ENCODE measurements at regions not wholly inside any gene's neighbourhood (a gene's known extent, or its start where the extent isn't known, plus 50 kb on each side); places are given as distances from the start of the nearest gene placed in this dataset.
"Not testable (repeated sequence)": the region's sequence is repeated elsewhere in the genome, so short reads cannot be mapped to it uniquely, and the experiment has no call there.

DNA sequence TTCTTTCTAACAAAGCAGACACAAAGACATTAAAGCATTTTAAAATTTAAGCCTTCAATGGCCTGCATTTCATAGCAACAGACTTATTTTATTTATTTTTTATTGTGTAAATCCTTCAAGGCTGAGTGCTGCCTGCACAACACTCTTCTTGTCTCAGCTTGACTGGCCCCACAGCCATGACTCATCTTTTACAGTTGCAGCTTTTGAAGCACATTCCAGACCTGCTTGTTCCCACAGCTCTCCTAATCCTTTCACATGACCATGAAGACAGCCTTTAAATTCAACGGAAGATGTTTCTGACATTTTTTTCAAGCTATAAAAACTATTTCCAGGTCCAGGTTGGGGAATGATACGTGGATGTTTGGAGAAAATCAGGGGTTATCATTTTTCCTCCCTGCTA, 276.9 kb upstream of the TACR3 start:
- no peak for DNase-seq (ENCODE audit: low spot score)

DNA sequence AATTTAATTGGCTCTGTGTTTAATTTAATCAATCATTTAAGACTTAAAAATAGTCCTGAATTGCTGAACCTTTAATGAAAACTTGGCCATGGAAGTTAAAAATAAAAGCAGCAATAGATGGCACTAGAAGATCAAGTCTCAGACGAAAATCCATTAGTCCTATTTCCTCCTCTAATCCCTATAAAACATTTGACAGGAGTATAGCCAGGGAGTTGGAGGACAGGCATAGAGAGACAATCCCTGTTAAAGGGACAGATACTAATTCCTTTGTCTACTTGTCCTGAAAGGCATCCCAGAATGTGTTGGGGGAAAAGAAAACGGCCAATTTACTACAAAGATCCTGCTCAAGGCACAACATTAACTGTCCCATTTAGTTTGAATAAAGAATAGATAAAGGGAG, 276.3 kb upstream of the TACR3 start:
- DNase-seq (ENCODE audit: low spot score) = no peak

DNA sequence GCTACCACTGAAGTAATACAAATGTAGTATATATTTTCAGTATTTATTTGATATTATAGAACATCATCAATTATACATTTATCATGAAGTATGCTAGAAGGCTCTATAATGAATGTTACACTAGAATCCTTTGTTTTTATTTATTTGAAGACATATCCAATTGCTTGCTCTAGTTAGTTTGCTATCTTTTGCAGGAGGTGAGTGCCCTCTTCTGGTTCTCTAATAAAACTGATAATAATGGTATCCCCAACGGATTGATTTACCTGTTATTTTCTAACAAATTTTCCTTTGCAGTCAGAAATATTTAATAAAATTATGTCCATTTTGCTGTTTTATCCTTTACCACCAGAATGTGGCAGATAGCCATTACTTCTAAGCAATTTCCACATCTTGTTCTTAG, 274.3 kb upstream of the TACR3 start:
- no peak for DNase-seq (ENCODE audit: low spot score)

DNA sequence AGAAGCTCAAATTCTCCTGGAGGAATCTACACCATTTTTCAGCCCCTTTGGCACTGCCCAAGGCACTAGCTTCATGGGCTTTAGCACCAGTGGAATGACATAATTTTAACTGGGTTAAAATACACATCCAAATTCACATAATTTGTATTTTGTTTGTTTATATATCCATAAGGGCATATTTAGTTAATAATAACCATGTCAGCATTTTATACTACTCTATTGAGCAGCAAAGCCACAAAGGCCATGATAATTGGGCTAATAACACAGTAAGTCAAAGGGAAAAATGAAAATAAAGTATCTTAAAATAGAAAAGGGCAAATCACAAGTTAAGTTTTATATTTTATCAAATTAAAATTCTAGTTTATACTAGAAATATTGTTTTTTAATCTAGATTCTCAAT, 262.7 kb upstream of the TACR3 start:
- no peak for DNase-seq (ENCODE audit: low spot score)

DNA sequence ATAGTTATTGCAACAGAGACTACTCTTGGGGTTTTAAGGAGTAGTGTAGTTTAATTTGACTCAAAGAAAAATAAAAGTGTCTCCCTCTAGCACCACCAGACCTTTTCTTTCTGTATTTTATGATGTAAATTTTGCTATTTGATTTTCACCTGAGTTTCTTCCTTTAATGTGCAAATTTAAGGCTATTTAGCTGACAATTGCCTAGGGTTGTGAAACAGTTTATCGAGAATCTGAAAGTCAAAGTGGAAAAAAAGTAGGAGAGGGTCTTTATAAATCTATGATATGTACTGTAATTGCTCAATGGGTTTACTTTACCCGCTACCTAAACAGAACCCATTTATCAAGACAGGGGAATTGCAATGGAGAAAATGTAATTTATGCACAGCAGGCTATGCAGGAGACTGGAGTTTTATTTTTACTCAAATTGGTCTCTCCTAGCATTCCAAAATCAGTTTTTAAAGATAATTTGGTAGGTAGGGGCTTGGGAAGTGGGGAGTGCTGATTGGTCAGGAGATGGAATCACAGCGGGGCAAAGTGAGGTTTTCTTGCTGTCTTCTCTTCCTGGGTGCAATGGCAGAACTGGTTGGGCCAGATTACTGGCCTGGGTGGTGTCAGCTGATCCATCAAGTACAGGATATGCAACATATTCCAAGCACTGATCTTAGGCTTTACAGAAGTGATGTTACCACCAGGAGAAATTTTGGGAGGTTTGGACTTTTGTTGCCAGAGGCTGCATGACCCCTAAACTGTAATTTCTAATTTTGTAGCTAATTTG, 228.6 kb upstream of the TACR3 start:
- DNase-seq (ENCODE audit: low spot score) = no peak

DNA sequence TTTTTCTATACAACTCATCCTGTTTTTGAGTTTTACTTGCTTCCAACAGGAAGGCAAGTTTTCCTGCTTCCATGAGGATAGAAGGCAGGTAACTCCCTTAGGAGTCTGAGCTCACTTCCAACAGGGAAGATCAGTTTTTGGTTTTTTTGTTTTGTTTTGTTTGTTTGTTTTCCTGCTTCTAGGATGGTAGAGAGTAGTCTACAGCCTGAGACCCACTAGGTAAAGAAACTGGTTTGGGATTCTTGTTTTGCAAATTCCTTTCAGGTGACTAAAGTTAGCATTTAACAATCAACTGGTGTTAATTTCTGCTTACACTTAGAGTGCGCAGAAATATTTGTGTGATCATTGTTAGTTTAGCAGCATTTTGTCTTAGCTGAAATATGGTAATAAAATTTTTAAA, 227.8 kb upstream of the TACR3 start:
- DNase-seq (ENCODE audit: low spot score) = no peak

DNA sequence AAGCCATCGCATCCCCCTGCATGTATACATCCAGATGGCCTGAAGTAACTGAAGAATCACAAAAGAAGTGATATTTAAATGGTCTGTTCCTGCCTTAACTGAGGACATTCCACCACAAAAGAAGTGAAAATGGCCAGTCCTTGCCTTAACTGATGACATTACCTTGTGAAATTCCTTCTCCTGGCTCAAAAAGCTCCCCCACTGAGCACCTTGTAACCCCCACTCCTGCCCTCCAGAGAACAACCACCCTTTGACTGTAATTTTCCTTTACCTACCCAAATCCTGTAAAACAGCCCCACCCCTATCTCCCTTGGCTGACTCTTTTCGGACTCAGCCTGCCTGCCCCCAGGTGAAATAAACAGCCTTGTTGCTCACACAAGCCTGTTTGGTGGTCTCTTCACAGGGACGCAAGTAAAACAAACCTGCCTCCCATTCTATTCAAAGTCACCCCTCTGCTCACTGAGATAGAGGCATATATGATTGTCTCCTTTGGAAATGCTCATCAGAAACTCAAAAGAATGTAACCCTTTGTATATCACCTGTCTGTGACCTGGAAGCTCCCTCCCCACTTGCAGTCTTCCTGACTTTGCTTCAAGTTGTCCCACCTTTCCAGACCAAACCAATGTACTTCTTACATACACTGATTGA, 227.0 kb upstream of the TACR3 start:
- DNase-seq (ENCODE audit: low spot score) = not testable (repeated sequence)

DNA sequence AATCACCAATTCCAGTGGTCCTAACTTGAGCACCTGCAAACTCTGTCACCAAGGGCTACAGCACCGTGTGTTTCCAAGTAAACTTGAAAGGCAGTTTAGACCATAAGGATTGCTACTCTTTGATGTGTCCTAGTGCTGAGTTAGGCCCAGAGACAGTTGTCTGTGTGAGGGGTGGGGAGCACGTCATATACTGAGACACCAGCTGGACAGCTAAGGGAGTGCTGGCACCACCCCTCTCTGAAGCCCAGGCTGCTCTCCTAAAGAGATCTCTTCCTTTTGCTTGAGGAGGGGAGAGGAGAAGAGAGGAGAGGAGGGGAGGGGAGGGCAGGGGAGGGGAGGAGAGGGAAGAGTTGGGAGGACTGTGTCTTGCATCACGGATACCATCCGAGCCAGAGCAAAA, 218.7 kb upstream of the TACR3 start:
- no peak for DNase-seq (ENCODE audit: low spot score)

DNA sequence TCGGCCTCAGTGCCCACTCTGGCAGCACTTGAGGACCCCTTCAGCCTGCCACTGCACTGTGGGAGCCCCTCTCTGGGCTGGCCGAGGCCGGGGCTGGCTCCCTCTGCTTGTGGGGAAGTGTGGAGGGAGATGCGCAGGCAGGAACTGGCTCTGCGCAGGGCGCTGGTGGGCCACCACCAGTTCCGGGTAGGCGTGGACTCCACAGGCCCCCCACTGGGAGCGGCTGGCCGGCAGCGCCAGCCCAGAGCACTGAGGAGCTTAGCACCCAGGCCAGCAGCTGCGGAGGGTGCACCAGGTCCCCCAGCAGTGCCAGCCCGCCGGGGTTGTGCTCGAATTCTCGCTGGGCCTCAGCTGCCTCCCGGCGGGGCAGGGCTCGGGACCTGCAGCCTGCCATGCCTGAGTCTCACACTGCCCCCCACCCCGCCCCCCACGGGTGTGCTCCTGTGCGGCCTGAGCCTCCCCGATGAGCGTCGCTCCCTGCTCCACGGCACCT, 216.9 kb upstream of the TACR3 start:
- DNase-seq (ENCODE audit: low spot score) = no peak

DNA sequence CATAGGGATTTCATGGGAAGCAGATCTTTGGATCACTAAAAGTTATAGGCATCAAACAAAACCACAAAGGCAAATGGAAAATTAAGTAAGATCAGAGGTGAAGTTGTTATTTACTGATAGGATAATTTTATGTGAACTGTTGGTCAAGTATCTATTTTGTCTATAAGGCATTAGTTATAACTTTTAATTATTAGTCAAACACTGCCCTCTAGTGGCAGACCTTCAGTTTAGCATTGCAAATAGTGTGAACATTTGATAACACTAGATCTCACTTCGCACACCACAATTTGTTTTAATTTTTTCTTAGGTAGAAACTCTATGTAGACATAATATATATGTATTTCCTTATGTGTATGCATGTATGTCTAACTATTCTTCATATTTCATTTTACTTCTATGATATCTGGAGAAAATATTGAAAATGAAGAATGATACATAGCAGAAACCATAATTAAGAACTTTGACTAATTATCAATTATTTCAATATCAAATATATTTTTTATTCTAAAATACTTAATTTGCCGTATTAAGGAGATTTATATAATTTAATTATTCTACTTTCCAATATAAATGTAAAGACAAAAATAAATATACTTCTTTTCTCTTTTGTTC, 214.5 kb upstream of the TACR3 start:
- peak; percentile 62 for DNase-seq (ENCODE audit: low spot score)

DNA sequence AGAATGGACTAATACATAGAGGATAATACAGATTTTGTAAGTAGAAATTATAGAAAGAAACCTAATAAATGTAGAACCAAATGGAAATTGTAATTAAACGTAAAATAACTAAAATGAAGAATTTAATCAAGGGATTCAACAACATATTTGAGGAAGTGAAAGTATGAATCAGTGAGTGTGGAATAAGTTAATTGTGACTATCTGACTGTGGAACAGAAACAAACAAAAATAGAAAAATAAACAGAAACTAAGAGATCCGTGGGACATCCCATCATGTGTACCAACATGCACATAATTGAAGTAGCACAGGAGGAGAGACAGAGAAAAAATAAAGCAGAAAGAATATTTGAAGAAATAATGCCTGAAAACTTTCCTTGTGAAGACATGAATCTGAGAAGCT, 208.6 kb upstream of the TACR3 start:
- no peak for DNase-seq (ENCODE audit: low spot score)

DNA sequence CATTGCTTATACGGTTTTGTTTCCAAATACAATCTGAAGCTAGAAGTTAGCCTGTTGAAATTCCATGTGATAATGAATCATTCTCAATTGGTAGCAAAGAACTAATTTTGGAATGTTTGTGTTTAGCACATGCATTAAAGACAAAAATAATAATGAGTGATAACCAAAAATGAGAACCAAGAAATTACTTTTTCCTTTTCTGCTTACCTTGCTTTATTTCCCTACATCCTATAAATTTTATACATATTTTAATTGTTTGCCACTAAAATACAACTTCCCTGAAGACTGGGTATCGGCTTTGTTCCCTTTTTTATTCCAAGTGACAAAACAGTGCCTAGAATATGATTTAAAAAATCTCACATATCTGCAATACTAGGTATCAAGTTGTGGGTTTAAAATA, 203.8 kb upstream of the TACR3 start:
- no peak for DNase-seq (ENCODE audit: low spot score)

DNA sequence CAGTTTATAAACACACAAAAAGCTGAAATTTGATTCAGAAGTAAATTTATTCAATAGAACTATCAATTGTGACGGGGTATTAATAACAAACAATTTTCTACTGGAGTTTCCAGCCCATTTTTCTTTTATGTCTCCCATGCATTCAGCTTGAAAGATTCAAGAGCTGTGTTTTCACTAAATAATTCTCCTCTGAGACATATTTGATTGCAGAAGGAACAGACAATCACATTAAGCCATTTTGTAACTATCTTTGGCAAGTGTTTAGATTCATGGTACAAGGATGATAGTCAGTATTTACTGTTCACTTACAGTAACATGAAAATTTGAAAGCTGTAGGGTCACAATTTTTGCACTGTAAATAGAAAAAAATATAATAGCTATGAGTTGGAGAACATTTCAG, 198.4 kb upstream of the TACR3 start:
- no peak for DNase-seq (ENCODE audit: low spot score)

DNA sequence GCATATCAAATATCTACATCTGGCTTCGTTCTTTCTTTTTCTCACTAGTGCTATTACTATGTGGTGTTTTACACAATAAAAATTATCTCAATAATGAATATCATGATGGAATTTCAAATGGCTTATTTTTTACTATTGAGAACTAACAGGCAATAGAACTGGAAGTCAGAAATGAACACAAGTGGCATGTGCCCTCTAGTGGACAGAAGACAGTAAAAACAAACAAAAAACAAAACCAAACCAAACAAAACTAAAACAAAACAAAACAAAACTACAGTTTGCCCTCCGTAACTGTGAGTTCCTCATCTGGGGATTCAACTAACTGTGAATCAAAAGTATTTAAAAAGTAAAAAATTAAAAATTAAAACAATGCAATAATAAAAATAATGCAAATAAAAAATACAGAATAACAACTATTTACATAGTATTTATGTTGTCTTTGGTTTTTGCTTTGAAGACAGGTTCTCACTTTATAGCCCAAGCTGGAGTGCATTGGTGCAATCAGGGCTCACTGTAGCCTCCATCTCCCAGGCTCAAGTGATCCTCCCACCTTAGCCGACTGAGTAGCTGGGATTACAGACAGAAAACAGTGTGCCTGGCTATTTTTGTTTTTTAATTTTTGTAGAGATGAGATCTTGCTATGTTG, 195.6 kb upstream of the TACR3 start:
- DNase-seq (ENCODE audit: low spot score) = no peak

DNA sequence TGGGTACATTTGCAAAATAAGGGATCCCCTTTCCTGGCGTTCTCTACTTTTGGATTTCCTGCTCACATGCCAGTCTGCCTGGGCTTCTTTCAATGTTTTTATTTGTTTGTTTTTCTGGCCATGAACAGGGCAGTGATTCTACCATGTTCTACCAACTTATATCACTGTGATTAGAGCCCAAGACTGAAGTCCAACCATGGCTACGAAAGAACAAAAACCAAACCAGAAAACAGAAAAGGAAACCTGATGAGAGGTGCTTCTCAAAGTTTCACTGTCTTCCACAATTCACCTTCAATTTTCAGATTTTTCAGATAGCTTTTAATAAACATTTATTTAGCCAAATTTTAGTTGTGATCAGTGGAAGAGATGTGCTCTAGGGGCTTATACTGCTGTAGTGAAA, 187.6 kb upstream of the TACR3 start:
- no peak for DNase-seq (ENCODE audit: low spot score)

DNA sequence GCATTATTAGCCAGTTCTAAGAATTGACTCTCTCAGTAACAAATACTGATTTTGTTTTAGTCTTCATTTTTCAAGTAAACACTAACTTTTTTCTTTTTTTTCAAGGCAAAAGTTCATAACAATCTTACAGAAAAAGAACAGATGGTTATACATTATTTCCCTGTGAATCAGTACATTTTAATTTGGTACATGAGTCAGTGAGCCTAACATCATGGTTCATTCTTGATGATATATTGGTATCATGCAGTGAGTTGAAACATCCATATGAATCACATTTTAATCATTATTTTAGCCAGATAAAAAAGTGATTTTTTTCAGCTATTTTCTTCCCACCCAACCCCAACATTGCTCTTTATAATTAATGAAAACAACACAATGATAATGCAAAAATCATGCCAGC, 184.3 kb upstream of the TACR3 start:
- no peak for DNase-seq (ENCODE audit: low spot score)

DNA sequence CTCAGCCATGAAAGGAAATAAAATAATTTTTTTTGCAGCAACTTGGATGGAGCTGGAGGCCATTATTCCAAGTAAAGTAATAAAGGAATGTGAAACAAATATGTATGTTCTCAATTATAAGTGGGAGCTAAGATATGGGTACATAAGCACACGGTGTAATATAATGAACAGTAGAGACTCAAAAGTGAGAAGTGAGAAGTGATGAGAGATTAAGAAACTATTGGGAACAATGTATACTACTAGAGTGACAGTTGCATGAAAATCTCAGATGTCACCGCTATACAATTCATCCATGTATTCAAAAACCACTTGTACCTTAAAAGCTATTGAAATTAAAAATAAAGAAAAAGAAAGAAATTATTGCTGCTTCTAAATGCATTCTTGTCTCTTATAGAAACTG, 182.9 kb upstream of the TACR3 start:
- DNase-seq (ENCODE audit: low spot score) = no peak

DNA sequence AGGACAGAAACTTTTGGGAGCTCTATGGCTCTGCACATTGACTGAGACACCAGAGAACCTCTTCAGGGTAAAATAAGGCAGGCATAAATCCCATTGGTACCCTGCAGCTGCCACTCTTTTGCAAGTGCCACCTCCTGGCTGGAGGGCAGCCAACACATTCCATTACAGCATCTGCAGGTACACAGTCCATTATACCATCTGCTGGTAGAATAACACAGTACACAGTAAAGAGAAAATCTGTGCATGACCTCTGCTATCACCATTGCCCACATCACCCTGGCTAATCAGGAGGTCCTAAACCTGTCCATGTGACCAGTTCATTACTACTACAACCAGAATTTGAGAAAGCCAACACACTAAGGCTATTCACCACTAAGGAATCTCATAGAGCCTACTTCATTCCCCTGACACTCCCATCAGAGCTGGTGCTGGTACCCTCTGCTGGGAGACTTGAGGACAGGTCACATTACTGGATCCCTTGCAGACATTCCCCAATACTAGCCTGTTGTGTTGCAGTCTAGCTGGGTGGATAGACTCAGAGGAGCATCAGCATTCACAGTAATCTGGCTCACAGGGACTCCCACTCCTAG, 176.2 kb upstream of the TACR3 start:
- DNase-seq (ENCODE audit: low spot score) = no peak

DNA sequence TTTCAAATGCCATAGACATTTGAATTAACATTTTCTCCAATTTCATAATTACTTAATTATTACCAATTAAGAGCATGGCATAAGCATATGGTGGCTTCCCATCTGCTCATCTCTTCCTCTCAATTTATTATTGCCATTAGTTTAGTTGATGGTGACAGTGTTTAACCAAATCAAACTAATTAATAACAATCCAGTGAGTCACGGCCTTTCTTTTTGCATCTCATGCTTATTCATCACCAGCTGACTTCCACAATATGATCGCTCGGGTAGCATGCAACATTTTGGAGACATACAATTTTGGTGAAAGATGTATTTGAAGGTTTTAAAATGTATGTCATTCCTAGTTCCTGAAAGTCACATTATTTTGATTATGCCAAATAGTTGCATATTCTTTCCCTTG, 172.8 kb upstream of the TACR3 start:
- no peak for DNase-seq (ENCODE audit: low spot score)

DNA sequence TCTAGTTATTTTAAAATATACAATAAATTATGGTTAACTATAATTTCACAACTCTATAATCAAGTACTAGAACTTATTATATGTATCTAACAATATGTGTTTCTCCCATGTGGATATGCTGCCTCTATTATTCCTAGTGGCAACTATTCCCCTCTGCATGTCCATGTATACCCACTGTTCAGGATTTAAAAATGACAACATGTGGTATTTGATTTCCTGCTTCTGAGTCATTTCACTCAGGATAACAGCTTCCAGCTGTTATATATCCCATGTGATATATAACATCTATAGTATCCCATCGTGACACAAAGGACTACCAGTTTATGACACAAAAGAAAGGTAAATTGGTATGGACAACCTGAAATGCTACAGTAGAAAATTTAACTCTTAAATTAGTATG, 167.4 kb upstream of the TACR3 start:
- DNase-seq (ENCODE audit: low spot score) = no peak

DNA sequence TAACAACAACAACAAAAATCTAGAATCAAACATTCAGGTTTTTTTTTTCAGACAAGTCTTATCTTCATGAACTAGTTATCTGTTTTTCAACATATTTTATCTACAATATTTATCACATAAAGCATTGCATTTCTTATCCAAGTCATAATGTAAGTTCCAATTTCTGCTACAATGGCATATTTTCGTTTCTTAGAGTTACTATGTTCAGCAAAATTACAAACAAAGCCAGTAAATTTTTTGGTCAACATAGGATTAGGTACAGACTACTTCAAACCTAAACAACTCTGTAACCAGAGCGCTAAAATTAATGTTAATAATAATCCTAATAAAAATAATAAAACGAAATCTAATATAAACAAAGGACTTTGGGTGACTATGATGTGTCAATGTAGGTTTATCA, 165.4 kb upstream of the TACR3 start:
- no peak for DNase-seq (ENCODE audit: low spot score)

DNA sequence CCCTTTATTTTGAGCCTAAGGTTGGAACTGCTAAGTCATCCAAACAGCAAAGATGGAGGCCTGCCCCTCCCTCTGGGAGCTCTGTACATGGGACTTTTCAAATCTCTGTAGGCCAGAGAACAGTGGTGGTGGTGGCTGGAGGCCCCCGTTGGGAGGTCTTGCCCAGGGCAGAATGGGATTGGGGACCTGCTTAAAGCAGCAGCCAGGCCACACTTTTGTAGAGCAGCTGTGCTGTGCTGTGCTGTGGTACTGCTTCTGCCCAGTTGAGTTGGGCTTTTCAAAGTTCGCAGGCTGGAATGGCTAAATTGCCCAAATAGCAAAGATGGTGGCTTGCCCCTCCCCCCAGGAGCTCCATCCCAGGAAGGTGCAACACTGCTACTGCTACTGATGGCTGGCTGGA, 147.5 kb upstream of the TACR3 start:
- DNase-seq (ENCODE audit: low spot score) = no peak

DNA sequence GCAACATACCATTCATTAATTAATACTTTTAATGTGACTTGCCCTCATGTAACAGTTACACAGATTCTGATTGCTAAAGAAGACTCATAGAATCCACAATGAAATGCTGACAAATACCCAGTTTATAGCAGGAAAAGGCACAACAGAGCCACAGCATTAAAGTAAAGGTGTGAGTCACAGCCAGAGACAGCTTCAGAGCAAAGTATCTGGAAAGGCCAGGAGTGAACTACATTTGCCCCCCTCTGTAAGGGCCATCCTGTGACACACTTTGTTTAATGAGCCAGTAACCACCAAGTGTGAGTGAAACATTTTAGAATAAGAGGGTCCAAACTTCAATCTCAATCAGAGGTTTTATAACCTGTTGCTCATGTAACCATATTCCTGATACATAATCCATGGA, 133.8 kb upstream of the TACR3 start:
- DNase-seq (ENCODE audit: low spot score) = no peak

Data from hematopoietic multipotent progenitor cell treated with erythropoietin and hydrocortisone succinate and interleukin-3 and kit ligand, for 17 days (in vitro differentiated cells).